K562 (cell line): ENCODE measurements at regions not wholly inside any gene's neighbourhood (a gene's known extent, or its start where the extent isn't known, plus 50 kb on each side); places are given as distances from the start of the nearest gene placed in this dataset.

ENCODE experiments used
- ATAC-seq: fragments of 200-7000 bp; cut with Tn5 transposase; 3 replicates; pipeline ENCODE4 v1.9.1; 2020; ENCODE audit warnings: moderate library complexity
- BruUV-seq: library from RNA; stranded (reverse); fragments of 400-500 nt; replicated peaks from 2 replicates; lab custom pipeline; 2021; lab: Mats Ljungman, UMichigan
- CTCF ChIA-PET: fragments of 300-600 bp; formaldehyde crosslinking; extraction: SDS; loops from one replicate; lab custom pipeline; 2021; ENCODE audit warnings: low intra/inter-chr PET ratio; lab: Yijun Ruan, JAX
- POLR2A ChIA-PET: fragments of 300-600, 350-650 bp; sonication (Branson Sonifier 250); formaldehyde crosslinking; extraction: SDS; loops from one replicate; lab custom pipeline; 2021; ENCODE audit warnings: antibody characterized with exemption, inconsistent platforms; lab: Yijun Ruan, JAX
- DNase-seq, 4 experiments: peaks; one replicate each; pipeline versions ENCODE4 v3.0.0 to v3.0.0-alpha.2; 2011 to 2018; ENCODE audit warnings: low spot score in 3 of 4, mixed read lengths in 3 of 4; ENCODE audit errors: extremely low read depth in 1 of 4
- FAIRE-seq: peaks from 2 replicates; lab custom pipeline; 2011; peaks lifted over from hg19 to GRCh38; lab: Jason Lieb, UNC
- H2AFZ ChIP-seq: 2 replicates; pipeline ENCODE4 v1.6.0; 2011; ENCODE audit warnings: low read depth, low read length, control low read depth, inconsistent platforms
- H3K27ac ChIP-seq: fragments of 200-600 bp; 3 replicates; pipeline ENCODE4 v1.8.0; 2011; ENCODE audit warnings: low read depth, mild to moderate bottlenecking, control low read depth, inconsistent platforms, low read length, moderate library complexity, mixed read lengths; ENCODE audit errors: extremely low read depth
- H3K27me3 ChIP-seq, 2 experiments: fragments of 300-600 bp in 1 of 2; 2 replicates in 1 of 2; 3 replicates in 1 of 2; pipeline versions ENCODE4 v1.6.0 to v1.8.0; 2011; ENCODE audit warnings: inconsistent platforms in 2 of 2, low read length in 2 of 2, mild to moderate bottlenecking in 1 of 2, mixed read lengths in 1 of 2, moderate library complexity in 1 of 2; ENCODE audit not compliant: control insufficient read depth in 2 of 2, insufficient read depth in 2 of 2
- H3K36me3 ChIP-seq: fragments of 300-600 bp; 3 replicates; pipeline ENCODE4 v1.8.0; 2011; ENCODE audit warnings: mild to moderate bottlenecking, low read length, inconsistent platforms; ENCODE audit not compliant: control insufficient read depth, insufficient read depth
- H3K4me1 ChIP-seq, 2 experiments: fragments of 200-600 bp in 1 of 2; replicated peaks in 1 of 2; 2 replicates in 1 of 2; 3 replicates in 1 of 2; pipeline versions ENCODE4 v1.5.1 to v1.8.0; 2011; ENCODE audit warnings: inconsistent platforms in 2 of 2, low read length in 2 of 2, mild to moderate bottlenecking in 1 of 2, mixed read lengths in 1 of 2, moderate library complexity in 1 of 2; ENCODE audit not compliant: control insufficient read depth in 2 of 2, insufficient read depth in 2 of 2
- H3K4me2 ChIP-seq: 2 replicates; pipeline ENCODE4 v1.6.1; 2011; ENCODE audit warnings: low read length, control low read depth, inconsistent platforms, mixed read lengths; ENCODE audit not compliant: insufficient read depth
- H3K4me3 ChIP-seq: fragments of 200-600 bp; sonication (generic), shearing (Covaris generic); 2 replicates; pipeline ENCODE4 v1.5.1; 2016; ENCODE audit warnings: control low read depth, inconsistent platforms
- H3K79me2 ChIP-seq: fragments of 200-600 bp; 3 replicates; pipeline ENCODE4 v1.8.0; 2011; ENCODE audit warnings: low read length, inconsistent platforms; ENCODE audit not compliant: control insufficient read depth, insufficient read depth
- H3K9ac ChIP-seq, 2 experiments: 2 replicates each; pipeline versions ENCODE4 v1.6.0 to v1.6.1; 2011; ENCODE audit warnings: low read depth in 2 of 2, low read length in 2 of 2, control low read depth in 1 of 2, inconsistent platforms in 1 of 2, mild to moderate bottlenecking in 1 of 2, mixed read lengths in 1 of 2; ENCODE audit not compliant: insufficient read depth in 1 of 2
- H3K9me1 ChIP-seq: one replicate; pipeline ENCODE4 v1.6.0; 2011; ENCODE audit warnings: inconsistent platforms, mild to moderate bottlenecking, low read length, moderate library complexity; ENCODE audit not compliant: control insufficient read depth, insufficient read depth
- H3K9me3 ChIP-seq: replicated peaks from 2 replicates; pipeline ENCODE4 v1.5.1; 2011; ENCODE audit warnings: low read depth, low read length, inconsistent platforms; ENCODE audit not compliant: control insufficient read depth, insufficient read depth
- H4K20me1 ChIP-seq: replicated peaks from 2 replicates; pipeline ENCODE4 v1.6.1; 2011; ENCODE audit warnings: low read length, inconsistent platforms, mixed read lengths; ENCODE audit not compliant: control insufficient read depth, insufficient read depth
- CC2D1A ChIP-seq: fragments of 450-650 bp; IDR thresholded peaks from 2 replicates; pipeline ENCODE4 v1.6.1; 2017; ENCODE audit warnings: mild to moderate bottlenecking
- CHD4 ChIP-seq: fragments of 200-600 bp; sonication (generic); IDR thresholded peaks from 3 replicates; pipeline ENCODE4 v1.6.1; 2012; ENCODE audit warnings: low read depth, mild to moderate bottlenecking, mixed read lengths, low read length, inconsistent platforms; ENCODE audit not compliant: insufficient read depth, insufficient replicate concordance, poor library complexity, severe bottlenecking
- CREB1 ChIP-seq, 2 experiments: sonication (generic) in 1 of 2; formaldehyde crosslinking in 1 of 2; IDR thresholded peaks; 2 replicates each; pipeline versions ENCODE4 v1.6.1 to v1.8.0; 2012 to 2022; ENCODE audit warnings: inconsistent platforms in 1 of 2, mild to moderate bottlenecking in 1 of 2, missing genetic modification reagents in 1 of 2, moderate library complexity in 1 of 2
- KDM1A ChIP-seq, 2 experiments: fragments of 450-650 bp; IDR thresholded peaks; 2 replicates each; pipeline ENCODE4 v1.6.1; 2016; ENCODE audit warnings: mild to moderate bottlenecking in 2 of 2
- KLF13 ChIP-seq: fragments of 450-650 bp; IDR thresholded peaks from 2 replicates; pipeline ENCODE4 v1.6.1; 2016; ENCODE audit warnings: missing genetic modification characterization, low read depth, mild to moderate bottlenecking, missing compliant biosample characterization, moderate library complexity, borderline replicate concordance
- MAFG ChIP-seq: fragments of 450-650 bp; conservative IDR thresholded peaks from 2 replicates; pipeline ENCODE4 v1.6.1; 2016; ENCODE audit warnings: missing genetic modification characterization, missing compliant biosample characterization
- MEF2D ChIP-seq: conservative IDR thresholded peaks from 2 replicates; pipeline ENCODE4 v1.6.1; 2016; ENCODE audit warnings: low read depth, missing genetic modification characterization, missing compliant biosample characterization
- NFE2 ChIP-seq: IDR thresholded peaks from 2 replicates; pipeline ENCODE4 v1.6.1; 2014; ENCODE audit warnings: antibody characterized with exemption, low read depth
- NR4A1 ChIP-seq, 2 experiments: fragments of 250-450 bp in 1 of 2; fragments of 450-650 bp in 1 of 2; sonication (Bioruptor Pico) in 1 of 2; IDR thresholded peaks; 2 replicates each; pipeline versions ENCODE4 v1.4.0 to v1.6.1; 2016 to 2020; ENCODE audit warnings: mild to moderate bottlenecking in 2 of 2, missing compliant biosample characterization in 1 of 2, missing genetic modification characterization in 1 of 2, moderate library complexity in 1 of 2
- RBFOX2 ChIP-seq: fragments of 200-400 bp; formaldehyde crosslinking; IDR thresholded peaks from 2 replicates; pipeline ENCODE4 v1.6.1; 2017; ENCODE audit warnings: low read depth, mild to moderate bottlenecking, low read length, moderate library complexity
- RBM17 ChIP-seq: fragments of 200-400 bp; formaldehyde crosslinking; IDR thresholded peaks from 2 replicates; pipeline ENCODE4 v1.6.1; 2017; ENCODE audit warnings: low read depth, mild to moderate bottlenecking, low read length, borderline replicate concordance
- SFPQ ChIP-seq: fragments of 200-400 bp; formaldehyde crosslinking; IDR thresholded peaks from 2 replicates; pipeline ENCODE4 v1.6.1; 2017; ENCODE audit warnings: mild to moderate bottlenecking, low read depth, low read length, moderate library complexity
- SMARCA5 ChIP-seq: fragments of 450-650 bp; IDR thresholded peaks from 2 replicates; pipeline ENCODE4 v1.6.1; 2016
- SRSF7 ChIP-seq: fragments of 200-400 bp; formaldehyde crosslinking; optimal IDR thresholded peaks from 2 replicates; pipeline ENCODE3; 2017; ENCODE audit warnings: mild to moderate bottlenecking, low read depth, low read length
- UBTF ChIP-seq, 2 experiments: IDR thresholded peaks; 2 replicates each; pipeline ENCODE4 v1.6.1; 2012; ENCODE audit warnings: improper control_type of control experiment in 2 of 2, low read depth in 2 of 2, low read length in 2 of 2, borderline replicate concordance in 1 of 2
- ZNF511 ChIP-seq: sonication (generic); formaldehyde crosslinking; IDR thresholded peaks from 2 replicates; pipeline ENCODE4 v1.8.0; 2022; ENCODE audit warnings: mild to moderate bottlenecking, missing genetic modification reagents
- WGBS: fragments of 100-300 bp; shearing (Covaris generic); methylation state at CpG from one replicate; pipeline ENCODE4 v1.1.6; 2016; ENCODE audit warnings: low coverage, mixed read lengths; ENCODE audit not compliant: insufficient coverage; ENCODE audit errors: missing lambda C conversion rate; 5-methylcytosine and 5-hydroxymethylcytosine counted together
- in situ Hi-C: fragments of 300-500 bp; cut with MboI; formaldehyde crosslinking; loops from 4 replicates; pipeline ENCODE4 v1.15.0; 2018; ENCODE audit warnings: inconsistent platforms, mixed read lengths
- intact Hi-C: fragments of 100-400 bp; cut with micrococcal nuclease; formaldehyde crosslinking; loops from 2 replicates; pipeline ENCODE4 v1.14.2; 2022

- intact Hi-C loops: no loop called here
- CTCF ChIA-PET: no interaction called here
- TF ChIP-seq RBFOX2: no peak
- no peak for TF ChIP-seq CC2D1A
- TF ChIP-seq CHD4: peak; percentile 71
- TF ChIP-seq RBM17: no peak
- no peak for TF ChIP-seq SRSF7
- no peak for TF ChIP-seq KLF13
- TF ChIP-seq NFE2: peak; percentile 70
- TF ChIP-seq SMARCA5: peak; percentile 66; the same call in 1 of the 2 replicates
- peak; percentile 70 for TF ChIP-seq MAFG (tag)
- no peak for TF ChIP-seq UBTF (IDR thresholded peaks at IDR 0.05; ENCODE audit: borderline replicate concordance in 1 of 2, low read depth in 2 of 2, low read length in 2 of 2)
- TF ChIP-seq ZNF511 (CRISPR knock-in tag): no peak
- TF ChIP-seq CREB1 (IDR thresholded peaks at IDR 0.05): no peak
- no peak for TF ChIP-seq CREB1 (CRISPR knock-in tag; IDR thresholded peaks at IDR 0.05)
- peak; percentile 38 to 39; a peak in 1 of 4 replicates for TF ChIP-seq KDM1A (IDR thresholded peaks at IDR 0.05)
- TF ChIP-seq MEF2D (tag): no peak
- TF ChIP-seq NR4A1 (CRISPR knock-in tag; IDR thresholded peaks at IDR 0.05): no peak
- no peak for TF ChIP-seq NR4A1 (tag; IDR thresholded peaks at IDR 0.05)
- TF ChIP-seq SFPQ: no peak
These were observed 133.7 kb upstream of the RUNX3 start for GRCh38 chr1:25063591-25064416.

More at GRCh38 chr1:25063591-25064416, 133.7 kb upstream of the RUNX3 start:
- Histone ChIP-seq H3K79me2 (no peaks in the 10 kb centered on the region), H4K20me1 (no peaks in the 10 kb centered on the region; the same call in 1 of the 2 replicates), H3K27ac (no peak overlapping the region), H3K9me3 (no peaks in the 10 kb centered on the region), H2AFZ (no peak overlapping the region), H3K36me3 (no peaks in the 10 kb centered on the region), H3K27me3 (peaks cover 2 to 52% of the 10 kb centered on the region in 2 experiments; a peak in 3 of 5 replicates), H3K4me2 (no peak overlapping the region), H3K9me1 (no peaks in the 10 kb centered on the region), H3K9ac (no peak overlapping the region), H3K4me3 (no peak overlapping the region), H3K4me1 (peaks cover 6% of the 10 kb centered on the region in 2 experiments; a peak in 2 of 5 replicates)
- in situ Hi-C loops: no loop called here
- FAIRE-seq (peak; percentile 67), ATAC-seq (no peak), DNase-seq (no peak)
- 10% methylated on average over 10 of the region's 10 CpGs for WGBS
- POLR2A ChIA-PET: interaction anchor here (0.7 to 0.9 kb wide), 3 partner anchors 9 to 17 kb away, joined by 3 to 8 read pairs (median 3); no protein-coding TSS in a partner anchor
- BruUV-seq: no TSS peak
